TTC549 (cell line): ENCODE measurements at regions not wholly inside any gene's neighbourhood (a gene's known extent, or its start where the extent isn't known, plus 50 kb on each side); places are given as distances from the start of the nearest gene placed in this dataset.

Source experiments
- FAIRE-seq: peaks from 2 replicates; lab custom pipeline; 2012; peaks lifted over from hg19 to GRCh38; lab: Jason Lieb, UNC

GRCh38 chr10:28926932-28927331 lies 249.6 kb downstream of the BAMBI start:
- no peak for FAIRE-seq

- FAIRE-seq, result no peak
These were observed 251.2 kb downstream of the BAMBI start for GRCh38 chr10:28928484-28928883.

GRCh38 chr10:28929942-28930341 lies 252.6 kb downstream of the BAMBI start:
- FAIRE-seq, result no peak

GRCh38 chr10:28930514-28931495 lies 253.5 kb downstream of the BAMBI start:
- no peak for FAIRE-seq

GRCh38 chr10:28935061-28935460 lies 257.7 kb downstream of the BAMBI start:
- no peak for FAIRE-seq

GRCh38 chr10:28937959-28938358 lies 260.6 kb downstream of the BAMBI start:
- no peak for FAIRE-seq

GRCh38 chr10:28938745-28939144 lies 261.4 kb downstream of the BAMBI start:
- no peak for FAIRE-seq

GRCh38 chr10:28939281-28940157 lies 262.2 kb downstream of the BAMBI start:
- no peak for FAIRE-seq

GRCh38 chr10:28940158-28940888 lies 263.0 kb downstream of the BAMBI start:
- no peak for FAIRE-seq

GRCh38 chr10:28942012-28942411 lies 264.7 kb downstream of the BAMBI start:
- FAIRE-seq, result no peak

GRCh38 chr10:28945959-28946358 lies 268.6 kb downstream of the BAMBI start:
- peak; percentile 60 for FAIRE-seq

GRCh38 chr10:28946479-28946878 lies 269.2 kb downstream of the BAMBI start:
- FAIRE-seq, result no peak

- FAIRE-seq, result no peak
These were observed 269.9 kb downstream of the BAMBI start for GRCh38 chr10:28947171-28947570.

- FAIRE-seq, result no peak
These were observed 270.7 kb downstream of the BAMBI start for GRCh38 chr10:28948046-28948445.

- no peak for FAIRE-seq
These were observed 272.0 kb downstream of the BAMBI start for GRCh38 chr10:28949005-28950004.

GRCh38 chr10:28951484-28951883 lies 274.2 kb downstream of the BAMBI start:
- no peak for FAIRE-seq

GRCh38 chr10:28952523-28952922 lies 275.2 kb downstream of the BAMBI start:
- no peak for FAIRE-seq

GRCh38 chr10:28954211-28954610 lies 276.9 kb downstream of the BAMBI start:
- no peak for FAIRE-seq

- no peak for FAIRE-seq
These were observed 281.1 kb downstream of the BAMBI start for GRCh38 chr10:28958468-28958867.

GRCh38 chr10:28959850-28960501 lies 282.7 kb downstream of the BAMBI start:
- no peak for FAIRE-seq
